ENCODE measurements at regions not wholly inside any gene's neighbourhood (a gene's known extent, or its start where the extent isn't known, plus 50 kb on each side); places are given as distances from the start of the nearest gene placed in this dataset.
"Not testable (repeated sequence)": the region's sequence is repeated elsewhere in the genome, so short reads cannot be mapped to it uniquely, and the experiment has no call there.

DNA sequence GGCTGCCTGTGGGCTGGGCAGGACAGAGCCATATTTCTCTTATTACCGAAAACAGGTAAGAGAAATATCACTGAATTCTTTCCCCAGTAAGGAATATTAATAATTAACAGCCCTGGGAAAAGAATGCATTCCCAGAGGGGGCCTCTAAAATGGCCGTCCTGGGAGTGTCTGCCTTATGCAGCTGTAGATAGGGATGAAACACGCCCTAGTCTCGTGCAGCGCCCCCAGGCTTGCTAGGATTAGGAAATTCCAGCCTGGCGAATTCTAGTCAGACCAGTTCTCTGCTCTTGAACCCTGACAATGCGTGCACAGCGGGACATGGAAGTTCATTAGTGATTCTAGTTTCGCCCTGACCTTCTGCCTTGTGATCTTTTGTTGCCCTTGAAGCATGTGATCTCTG is 104.1 kb upstream of the HCCS start:
- TF ChIP-seq CTCF (conservative IDR thresholded peaks at IDR 0.05; ENCODE audit: low read depth, low read length); POLR2A (IDR thresholded peaks at IDR 0.05; ENCODE audit: low read depth, low read length); RFX5 (IDR thresholded peaks at IDR 0.05; ENCODE audit: low read depth, low read length); MAZ (IDR thresholded peaks at IDR 0.05; ENCODE audit: borderline replicate concordance, low read depth, low read length); RAD21 (IDR thresholded peaks at IDR 0.05; ENCODE audit: low read length); CEBPB (IDR thresholded peaks at IDR 0.05; ENCODE audit: low read depth, low read length); RCOR1 (IDR thresholded peaks at IDR 0.05; ENCODE audit: insufficient replicate concordance, low read length): not testable (repeated sequence)
